Putamen (tissue), 1 donor: ENCODE measurements at regions not wholly inside any gene's neighbourhood (a gene's known extent, or its start where the extent isn't known, plus 50 kb on each side); places are given as distances from the start of the nearest gene placed in this dataset.
"Not testable (repeated sequence)": the region's sequence is repeated elsewhere in the genome, so short reads cannot be mapped to it uniquely, and the experiment has no call there.

Experiments used
- DNase-seq: peaks from one replicate; pipeline ENCODE4 v3.0.0-alpha.2; 2016; ENCODE audit warnings: low spot score

DNA sequence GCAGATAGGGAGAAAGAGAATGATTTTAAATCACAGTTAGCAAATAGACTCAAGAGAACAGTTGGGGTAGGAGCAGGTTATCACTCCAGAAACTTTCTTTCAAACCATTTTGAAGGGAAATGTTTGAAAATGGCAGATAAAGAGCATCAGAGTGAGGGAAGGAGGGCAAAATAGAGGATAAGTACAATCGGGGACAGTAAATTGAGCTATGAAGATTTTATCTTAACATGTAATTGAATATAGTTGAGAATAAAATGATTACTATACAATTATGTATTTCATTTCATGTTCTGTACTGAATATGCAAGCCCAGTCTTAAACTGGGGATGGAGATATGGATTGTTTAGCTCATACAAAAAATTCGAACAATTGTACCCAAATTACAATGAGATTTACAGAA, 54.0 kb downstream of the MAP10 start:
- no peak for DNase-seq

- DNase-seq: no peak
Measured at GRCh38 chr1:232861107-232861506, 55.9 kb downstream of the MAP10 start.

- DNase-seq: no peak
Measured at GRCh38 chr1:232863544-232864275, 58.5 kb downstream of the MAP10 start.

- no peak for DNase-seq
Measured at GRCh38 chr1:232865102-232865931, 60.1 kb downstream of the MAP10 start.

- no peak for DNase-seq
Measured at GRCh38 chr1:232868793-232869491, 63.7 kb downstream of the MAP10 start.

DNA sequence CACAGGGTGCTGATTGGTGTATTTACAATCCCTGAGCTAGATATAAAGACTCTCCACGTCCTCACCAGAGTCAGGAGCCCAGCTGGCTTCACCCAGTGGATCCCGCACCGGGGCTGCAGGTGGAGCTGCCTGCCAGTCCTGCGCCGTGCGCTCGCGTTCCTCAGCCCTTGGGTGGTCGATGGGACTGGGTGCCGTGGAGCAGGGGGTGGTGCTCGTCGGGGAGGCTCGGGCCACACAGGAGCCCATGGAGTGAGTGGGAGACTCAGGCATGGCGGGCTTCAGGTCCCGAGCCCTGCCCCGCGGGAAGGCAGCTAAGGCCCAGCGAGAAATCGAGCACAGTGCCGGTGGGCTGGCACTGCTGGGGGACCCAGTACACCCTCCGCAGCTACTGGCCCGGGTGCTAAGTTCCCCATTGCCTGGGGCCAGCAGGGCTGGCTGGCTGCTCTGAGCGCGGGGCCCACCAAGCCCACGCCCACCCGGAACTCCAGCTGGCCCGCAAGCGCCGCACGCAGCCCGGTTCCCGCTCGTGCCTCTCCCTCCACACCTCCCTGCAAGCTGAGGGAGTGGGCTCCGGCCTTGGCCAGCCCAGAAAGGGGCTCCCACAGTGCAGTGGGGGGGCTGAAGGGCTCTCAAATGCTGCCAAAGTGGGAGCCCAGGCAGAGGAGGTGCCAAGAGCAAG, 66.2 kb downstream of the MAP10 start:
- not testable (repeated sequence) for DNase-seq

GRCh38 chr1:232872284-232872683, 67.1 kb downstream of the MAP10 start:
- DNase-seq: no peak

- no peak for DNase-seq
Measured at GRCh38 chr1:232872738-232873137, 67.5 kb downstream of the MAP10 start.

DNA sequence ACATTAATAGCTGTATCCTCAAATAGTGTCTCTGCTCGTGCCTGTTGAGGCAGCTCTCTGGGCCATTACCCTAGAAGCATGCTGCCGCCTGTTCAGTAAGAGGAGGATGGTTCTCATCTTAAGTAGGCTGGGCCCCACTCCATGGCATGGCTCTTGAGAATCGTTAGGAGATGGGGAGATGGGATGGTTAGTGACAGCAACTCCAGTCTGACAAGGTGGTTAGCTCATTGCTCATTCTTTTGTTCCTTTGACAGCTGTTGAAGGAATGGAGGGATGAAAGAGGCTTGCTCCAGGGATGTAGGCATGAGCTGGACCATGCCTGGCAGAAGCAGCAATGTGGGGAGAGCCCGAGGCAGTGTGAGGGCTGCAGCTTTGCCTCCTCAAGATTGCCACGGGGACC, 68.2 kb downstream of the MAP10 start:
- DNase-seq: no peak

- DNase-seq: no peak
Measured at GRCh38 chr1:232873931-232874330, 68.7 kb downstream of the MAP10 start.

GRCh38 chr1:232875536-232875935, 70.3 kb downstream of the MAP10 start:
- no peak for DNase-seq

- DNase-seq: no peak
Measured at GRCh38 chr1:232876506-232877364, 71.5 kb downstream of the MAP10 start.

- no peak for DNase-seq
Measured at GRCh38 chr1:232877365-232878028, 72.3 kb downstream of the MAP10 start.

DNA sequence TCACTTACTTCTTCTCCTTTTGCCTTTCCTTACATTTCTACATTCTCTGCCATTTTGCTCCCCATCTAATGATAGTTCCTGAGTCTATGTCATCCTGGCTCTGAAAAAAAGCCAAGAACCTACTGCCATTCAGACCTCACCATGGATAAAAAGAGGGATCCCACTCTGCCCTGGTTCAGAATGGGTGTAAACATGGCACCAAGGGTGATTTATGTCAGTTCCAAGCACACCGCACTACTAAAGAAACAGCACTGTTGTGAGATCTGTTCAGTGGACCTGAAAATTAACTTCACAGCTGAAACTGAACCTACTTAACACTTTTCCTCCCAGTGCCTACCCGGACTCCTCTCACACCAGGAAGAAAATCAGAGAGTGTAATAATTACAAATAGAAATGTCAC, 72.3 kb upstream of the NTPCR start:
- no peak for DNase-seq

- peak; percentile 24 for DNase-seq
Measured at GRCh38 chr1:232880354-232880753, 70.1 kb upstream of the NTPCR start.

DNA sequence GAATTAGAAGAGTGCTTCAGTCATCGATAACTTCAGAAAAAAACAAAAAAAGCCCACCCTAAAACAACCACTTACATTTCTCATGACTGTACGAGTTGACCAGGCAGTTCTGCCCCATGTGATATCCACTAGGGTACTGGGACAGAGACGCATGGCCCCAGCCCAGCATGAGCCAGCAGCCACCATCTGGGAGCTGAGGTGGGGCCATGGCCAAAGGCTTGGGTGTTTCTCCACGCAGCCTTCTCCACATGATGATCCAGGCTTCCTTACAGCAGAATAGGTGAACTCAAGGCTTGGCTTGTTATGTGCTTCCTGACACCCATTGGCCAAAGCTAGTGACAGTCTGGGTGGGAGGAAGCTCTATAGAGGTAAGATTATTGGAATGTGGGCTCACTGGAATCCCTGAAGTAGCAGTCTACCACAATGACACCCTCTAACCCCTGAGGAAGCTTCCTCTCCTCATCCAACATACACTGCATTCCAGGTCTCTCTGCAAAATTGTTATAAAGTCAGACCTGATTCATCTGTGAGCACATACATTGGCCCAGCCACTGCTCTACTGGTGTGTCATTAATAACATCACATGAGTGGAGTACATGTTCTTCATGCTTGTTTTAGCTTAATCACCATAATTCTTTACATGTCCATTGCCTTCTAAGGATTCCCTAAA, 66.3 kb upstream of the NTPCR start:
- DNase-seq: no peak

DNA sequence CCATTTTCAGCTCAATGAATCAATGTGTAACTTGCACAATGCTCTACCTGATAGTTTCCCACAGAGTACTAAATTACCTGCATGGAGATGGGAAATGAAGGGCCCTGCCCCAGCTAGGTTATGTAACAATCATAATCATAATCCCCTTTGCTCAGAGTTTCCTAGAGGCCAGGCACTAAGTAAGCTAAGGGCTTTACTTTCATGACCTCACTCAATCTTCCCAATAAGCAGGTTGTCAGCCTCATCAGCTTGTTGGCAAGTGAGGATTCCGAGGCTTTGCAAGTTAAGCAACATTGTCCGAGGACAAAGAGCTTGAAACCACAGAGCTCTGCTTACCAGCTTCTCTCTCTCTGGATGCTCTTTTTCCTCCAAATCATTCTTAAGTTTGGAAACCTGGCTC, 64.1 kb upstream of the NTPCR start:
- no peak for DNase-seq

DNA sequence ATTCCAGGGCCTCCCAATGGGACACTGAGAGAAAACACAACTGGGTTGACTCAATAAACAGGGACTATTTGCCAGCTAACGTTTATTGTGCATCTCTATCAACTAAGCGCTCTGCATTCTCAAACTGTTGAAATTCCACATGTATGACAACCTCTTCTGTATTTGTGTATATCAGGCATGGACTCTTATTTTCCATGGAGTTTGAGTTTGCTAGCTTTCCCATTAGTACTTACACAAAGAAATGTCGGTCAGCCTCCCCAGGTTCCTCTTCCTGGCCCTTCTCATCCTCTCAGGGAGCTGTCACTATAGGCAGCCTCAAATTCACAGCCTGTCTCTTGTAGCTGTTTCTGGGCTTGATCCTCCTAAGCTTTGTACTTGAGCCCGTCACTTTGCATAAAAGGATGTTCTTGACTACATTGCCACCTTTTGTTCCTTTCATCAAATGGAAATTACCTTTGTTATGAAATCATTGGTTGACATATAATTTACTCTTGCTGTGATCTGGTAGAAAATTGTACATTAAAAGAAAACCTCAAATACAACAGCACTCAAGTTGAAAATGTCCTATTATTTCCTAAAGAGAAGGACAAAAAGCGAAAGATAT, 60.0 kb upstream of the NTPCR start:
- no peak for DNase-seq

GRCh38 chr1:232891071-232891470, 59.3 kb upstream of the NTPCR start:
- DNase-seq: no peak
